ENCODE measurements at regions not wholly inside any gene's neighbourhood (a gene's known extent, or its start where the extent isn't known, plus 50 kb on each side); places are given as distances from the start of the nearest gene placed in this dataset.

- DNase-seq (ENCODE audit: low spot score in 2 of 2, unreplicated experiment in 2 of 2) = no peak
- Mint-ChIP-seq H3K4me3 (no peak overlapping the region), H3K36me3 (no peaks in the 10 kb centered on the region), H3K4me1 (peaks cover 3% of the 10 kb centered on the region), H3K27ac (no peak overlapping the region), H3K27me3 (ENCODE audit: low read depth) (peaks cover 9% of the 10 kb centered on the region), H3K9me3 (no peaks in the 10 kb centered on the region)
- TF ChIP-seq CTCF (IDR thresholded peaks at IDR 0.05; ENCODE audit: unreplicated experiment) = no peak
These were observed 528.8 kb downstream of the CD83 start for GRCh38 chr6:14646371-14646770.

DNA sequence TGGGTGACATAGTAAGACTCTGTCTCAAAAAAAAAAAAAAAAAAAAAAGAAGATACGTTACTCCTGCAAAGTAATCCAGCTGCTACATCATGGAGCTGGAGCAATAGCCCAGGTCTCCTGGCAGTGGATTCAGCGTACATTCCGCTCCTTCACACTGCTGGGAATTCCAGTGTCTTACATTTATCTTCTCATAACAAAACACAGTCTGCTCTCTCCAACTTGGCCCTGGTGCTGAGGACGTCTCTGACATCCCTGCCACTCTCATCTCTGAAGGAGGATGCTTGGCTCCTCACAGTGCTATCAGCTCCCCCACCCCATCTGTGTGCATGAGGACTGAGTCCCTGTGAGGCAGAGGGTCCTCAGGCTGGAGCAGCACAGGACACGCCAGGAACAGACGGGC lies 529.8 kb downstream of the CD83 start:
- peaks cover 7% of the 10 kb centered on the region for H3K27me3 Mint-ChIP-seq (ENCODE audit: low read depth)
- H3K4me1 Mint-ChIP-seq = peaks cover 6% of the 10 kb centered on the region
- H3K4me3 Mint-ChIP-seq = no peak overlapping the region
- H3K27ac Mint-ChIP-seq = no peak overlapping the region
- H3K36me3 Mint-ChIP-seq = no peaks in the 10 kb centered on the region
- no peak for DNase-seq (ENCODE audit: low spot score in 2 of 2, unreplicated experiment in 2 of 2)
- no peak for TF ChIP-seq CTCF (IDR thresholded peaks at IDR 0.05; ENCODE audit: unreplicated experiment)
- no peaks in the 10 kb centered on the region for H3K9me3 Mint-ChIP-seq

- Mint-ChIP-seq H3K27ac (no peak overlapping the region), H3K9me3 (no peaks in the 10 kb centered on the region), H3K36me3 (no peaks in the 10 kb centered on the region), H3K27me3 (ENCODE audit: low read depth) (peaks cover 1% of the 10 kb centered on the region), H3K4me3 (no peak overlapping the region), H3K4me1 (peaks cover 27% of the 10 kb centered on the region)
- DNase-seq (ENCODE audit: low spot score in 2 of 2, unreplicated experiment in 2 of 2) = no peak
- no peak for TF ChIP-seq CTCF (IDR thresholded peaks at IDR 0.05; ENCODE audit: unreplicated experiment)
These were observed 535.0 kb downstream of the CD83 start for GRCh38 chr6:14652536-14652935.

GRCh38 chr6:14655201-14656061 lies 537.9 kb downstream of the CD83 start:
- Mint-ChIP-seq H3K4me3 (no peak overlapping the region), H3K27ac (no peak overlapping the region), H3K27me3 (ENCODE audit: low read depth) (no peaks in the 10 kb centered on the region), H3K36me3 (no peaks in the 10 kb centered on the region), H3K4me1 (peaks cover 42% of the 10 kb centered on the region), H3K9me3 (no peaks in the 10 kb centered on the region)
- no peak for DNase-seq (ENCODE audit: low spot score in 2 of 2, unreplicated experiment in 2 of 2)
- TF ChIP-seq CTCF (IDR thresholded peaks at IDR 0.05; ENCODE audit: unreplicated experiment) = no peak

- H3K27ac Mint-ChIP-seq = no peak overlapping the region
- H3K36me3 Mint-ChIP-seq = no peaks in the 10 kb centered on the region
- H3K27me3 Mint-ChIP-seq (ENCODE audit: low read depth) = no peaks in the 10 kb centered on the region
- no peak for DNase-seq (ENCODE audit: low spot score in 2 of 2, unreplicated experiment in 2 of 2)
- no peak for TF ChIP-seq CTCF (IDR thresholded peaks at IDR 0.05; ENCODE audit: unreplicated experiment)
- no peaks in the 10 kb centered on the region for H3K9me3 Mint-ChIP-seq
- H3K4me1 Mint-ChIP-seq = peaks cover 42% of the 10 kb centered on the region
- no peak overlapping the region for H3K4me3 Mint-ChIP-seq
These were observed 538.5 kb downstream of the CD83 start for GRCh38 chr6:14656078-14656521.
